NCI-H524 (cell line): ENCODE measurements at regions not wholly inside any gene's neighbourhood (a gene's known extent, or its start where the extent isn't known, plus 50 kb on each side); places are given as distances from the start of the nearest gene placed in this dataset.

ENCODE experiments used
- DNase-seq, 2 experiments: peaks; one replicate each; lab custom pipeline; 2025; lab: John Stamatoyannopoulos, UW

DNA sequence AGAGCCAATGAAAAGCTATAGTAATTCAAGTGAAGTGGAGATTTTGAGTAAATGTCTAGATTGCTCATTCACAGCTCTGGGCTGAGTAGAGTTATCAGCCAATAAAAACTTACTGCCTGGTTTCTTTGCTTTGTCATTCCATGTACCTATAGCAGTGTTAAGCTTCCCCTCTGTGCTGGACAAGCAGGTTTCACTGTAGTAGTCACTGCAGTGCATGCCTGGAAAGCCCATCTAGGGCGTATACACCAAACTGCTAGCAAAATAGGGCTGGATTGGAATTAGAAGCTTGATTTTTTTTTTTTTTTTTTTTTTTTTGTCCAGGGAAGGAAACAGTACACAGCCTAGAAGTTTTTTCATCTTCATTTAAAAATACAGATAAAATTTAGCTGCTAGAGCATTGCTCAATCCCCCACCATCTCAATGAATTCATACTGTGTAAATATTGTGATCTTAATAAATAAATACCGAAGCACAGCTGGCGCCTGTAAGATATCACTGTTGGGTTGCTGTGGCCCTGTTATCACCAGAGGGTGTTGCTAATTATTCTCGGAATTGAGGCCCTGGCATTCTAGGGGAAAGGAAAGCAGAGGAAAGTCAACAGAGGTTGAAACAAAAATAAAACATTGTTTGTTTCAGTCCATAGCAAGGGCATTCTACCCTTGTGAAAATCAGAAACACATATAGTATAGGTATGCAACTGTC lies 968.5 kb upstream of the GJE1 start:
- DNase-seq, result no peak

DNA sequence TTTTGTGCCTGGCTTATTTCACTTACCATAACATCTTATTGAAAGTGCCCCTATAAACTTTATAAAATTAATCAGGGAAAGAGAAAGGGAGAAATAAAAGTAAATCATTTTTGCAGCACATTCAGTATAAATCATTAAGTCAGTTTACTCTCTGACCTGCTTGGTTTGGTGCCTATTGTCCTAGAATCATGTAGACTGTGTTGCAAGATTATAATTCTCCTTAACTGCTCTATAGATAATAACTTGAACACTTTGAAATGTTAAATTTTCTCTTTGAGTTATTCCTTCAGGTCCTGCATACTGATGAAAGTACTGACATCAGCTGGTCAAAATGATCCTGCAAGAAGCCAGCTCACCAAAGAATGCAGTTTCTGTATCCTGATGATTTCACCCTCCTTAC lies 969.6 kb upstream of the GJE1 start:
- no peak for DNase-seq

DNA sequence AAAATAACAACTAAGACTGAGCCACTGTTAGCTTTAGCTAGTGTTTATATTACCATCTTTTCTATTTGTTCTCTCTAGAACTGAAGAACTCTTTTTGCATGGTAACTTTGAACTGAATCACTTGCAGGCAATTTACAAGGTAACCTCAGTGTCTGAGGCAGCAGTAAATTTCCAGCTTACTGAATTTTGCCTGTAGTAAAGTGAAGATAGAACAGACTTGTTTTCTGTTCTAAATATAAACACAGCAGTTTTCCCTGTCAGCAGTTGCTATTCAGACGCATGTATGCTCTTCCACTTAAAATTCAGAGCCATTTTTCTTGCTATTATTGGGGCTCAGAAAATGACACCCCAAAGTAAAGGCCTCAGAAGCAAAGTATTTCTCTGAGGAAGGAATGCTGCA lies 974.0 kb upstream of the GJE1 start:
- DNase-seq, result no peak

DNA sequence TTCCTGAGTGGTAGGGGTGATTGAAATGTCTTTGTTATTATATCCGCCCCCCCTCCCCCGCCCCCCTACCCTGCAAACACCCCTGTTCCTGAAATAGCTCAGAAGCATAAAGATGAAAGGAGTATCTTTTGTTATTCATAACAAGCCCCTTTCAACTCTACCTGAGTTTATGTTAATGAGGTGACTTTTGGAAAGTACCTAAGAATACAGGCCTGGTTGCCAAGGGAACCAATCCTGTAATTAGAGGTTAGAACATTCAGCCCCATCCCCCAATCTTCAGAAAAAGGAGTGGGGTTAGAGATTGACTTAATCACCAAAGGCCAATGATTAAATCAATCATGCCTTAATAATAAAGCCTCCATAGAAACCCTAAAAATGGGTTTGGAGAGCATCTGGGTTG lies 979.2 kb upstream of the GJE1 start:
- DNase-seq, result no peak

DNA sequence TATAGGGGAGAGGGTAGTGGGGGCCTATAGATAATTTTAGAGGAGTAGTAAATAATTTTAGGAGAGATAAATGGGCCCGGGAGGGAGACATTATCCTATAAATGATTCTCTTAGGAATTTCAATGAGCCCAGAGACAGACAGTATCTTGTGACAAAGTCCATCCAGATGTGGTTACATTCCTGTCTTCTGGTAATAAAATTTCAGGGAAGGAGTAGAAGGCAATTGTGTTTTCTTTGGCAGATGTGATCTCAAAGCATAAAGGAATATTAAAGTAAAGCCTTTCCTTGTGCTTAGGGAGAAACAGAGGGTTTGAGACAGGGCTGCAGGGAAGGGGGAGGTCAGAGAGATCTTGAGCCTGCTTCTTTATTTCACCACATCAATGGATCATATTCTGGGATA lies 979.8 kb upstream of the GJE1 start:
- peak in 1 of 2 experiments; percentile 48 for DNase-seq

DNA sequence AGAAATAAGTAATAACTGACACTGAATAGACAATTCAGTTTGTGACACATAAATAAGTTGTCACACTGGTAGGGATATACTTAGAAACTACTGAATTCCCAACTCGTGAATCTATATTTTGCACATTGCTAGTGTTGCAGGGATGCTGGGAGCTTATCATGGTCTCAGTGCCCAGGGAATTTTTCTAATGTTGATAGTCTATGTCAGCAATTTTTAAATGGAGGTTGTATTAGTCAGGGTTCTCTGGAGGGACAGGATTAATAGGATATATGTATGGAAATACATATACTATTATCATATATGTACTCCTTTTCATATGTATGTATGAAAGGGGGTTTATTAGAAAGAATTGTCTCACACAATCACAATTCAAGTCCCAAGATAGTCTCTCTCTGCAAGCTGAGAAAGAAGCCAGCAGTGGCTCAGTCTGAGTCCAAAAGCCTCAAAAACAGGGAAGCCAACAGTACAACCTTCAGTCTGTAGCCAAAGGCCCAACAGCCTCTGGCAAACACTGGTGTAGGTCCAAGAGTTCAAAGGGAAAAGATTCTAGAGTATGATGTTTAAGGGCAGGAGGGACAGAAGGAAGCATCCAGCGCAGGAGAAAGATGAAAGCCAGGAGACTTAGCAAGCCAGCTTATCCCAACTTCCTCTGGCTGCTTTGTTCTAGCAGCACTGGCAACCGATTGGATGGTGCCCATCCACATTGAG lies 980.9 kb upstream of the GJE1 start:
- DNase-seq, result no peak

DNA sequence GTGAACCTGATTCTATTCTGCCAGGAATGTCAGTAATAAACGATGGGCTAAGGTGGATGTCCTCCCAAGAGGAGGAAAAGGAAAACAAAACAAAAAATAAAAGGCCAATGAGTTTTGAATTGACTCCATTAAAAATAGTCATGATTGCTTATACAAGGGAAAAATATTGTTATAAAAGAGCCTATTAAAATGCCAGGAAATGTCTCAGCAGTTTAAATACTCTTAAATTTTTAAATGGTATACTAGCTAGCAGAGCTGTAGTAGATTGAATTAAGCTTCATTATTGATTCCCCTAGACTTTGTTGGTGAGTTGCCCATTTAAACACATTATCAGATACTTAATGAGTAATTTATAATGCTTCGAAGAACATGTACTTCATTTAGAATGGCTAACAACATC lies 990.9 kb upstream of the GJE1 start:
- no peak for DNase-seq

DNA sequence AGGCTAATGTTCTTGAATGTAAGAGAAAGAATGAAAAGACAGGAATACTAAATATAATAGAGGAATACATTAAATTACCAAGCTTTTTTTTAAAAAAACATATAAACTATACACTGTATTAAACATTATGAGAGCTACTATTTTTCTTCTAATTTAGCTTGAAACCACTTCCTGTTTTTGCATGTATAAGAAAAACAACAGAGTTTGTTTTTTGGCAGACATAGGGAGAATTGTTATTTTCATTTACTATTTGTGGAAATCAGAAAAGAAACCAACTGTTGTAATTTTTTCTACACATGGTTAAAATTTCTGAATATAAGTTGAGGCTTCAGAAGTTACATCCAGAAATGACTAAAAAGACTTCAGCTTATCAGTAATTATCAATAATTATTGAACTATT lies 991.8 kb upstream of the GJE1 start:
- no peak for DNase-seq

DNA sequence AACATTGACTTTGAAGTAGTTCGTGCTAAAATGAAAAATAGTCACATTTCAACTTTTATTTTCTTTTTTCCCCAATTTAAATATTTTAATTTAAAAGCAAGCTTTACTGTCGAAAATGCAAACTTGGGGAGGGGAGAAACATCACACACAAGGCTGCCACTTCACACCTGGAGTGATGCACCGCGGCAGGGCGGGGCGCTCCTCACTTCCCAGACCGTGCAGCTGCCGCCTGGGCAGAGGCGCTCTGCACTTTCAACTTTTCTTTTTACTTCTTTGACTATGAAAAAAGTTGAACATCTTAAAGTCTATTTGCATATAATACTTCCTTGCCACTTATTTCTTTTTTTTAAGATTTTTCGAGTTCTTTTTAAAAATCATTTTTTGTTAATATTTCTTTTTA lies 993.3 kb upstream of the GJE1 start:
- no peak for DNase-seq

DNA sequence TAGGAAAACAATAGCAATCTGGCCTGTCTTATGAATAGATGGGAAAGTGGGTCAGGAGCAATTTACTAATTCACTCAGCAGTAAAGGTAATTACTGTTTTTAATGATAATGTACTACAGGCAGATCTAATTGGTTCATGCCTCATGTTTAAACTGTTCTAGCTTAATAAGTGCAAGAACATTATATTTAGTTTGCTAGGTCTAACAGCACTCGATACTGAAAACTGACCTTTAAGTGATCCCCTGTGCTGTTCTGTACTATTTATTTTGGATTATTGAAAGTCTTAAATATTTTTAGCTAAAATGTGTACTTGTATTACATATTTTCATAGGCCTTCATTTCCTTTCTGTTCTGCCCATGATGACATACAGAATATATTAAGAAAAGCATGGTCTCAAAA lies 998.0 kb upstream of the GJE1 start:
- DNase-seq, result peak; percentile 11 to 33

DNA sequence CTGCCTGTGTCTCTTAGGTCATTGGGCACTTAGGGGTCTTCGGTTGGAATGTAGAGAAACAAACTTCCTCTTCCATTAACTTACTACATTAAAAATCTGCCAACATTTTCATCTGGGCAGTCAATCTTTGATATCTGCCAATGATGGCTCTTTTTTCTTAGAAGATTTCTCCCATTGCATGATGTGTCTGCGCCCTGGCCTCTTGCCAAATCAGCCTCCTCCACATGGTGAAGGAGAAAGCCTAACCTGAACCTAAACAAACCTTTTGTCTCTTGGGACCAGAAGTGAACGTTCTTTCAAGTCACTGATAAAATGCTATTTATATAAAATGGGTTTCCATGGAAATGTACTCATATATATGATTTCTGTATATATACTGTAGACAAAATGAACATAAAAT lies 998.9 kb upstream of the GJE1 start:
- no peak for DNase-seq

DNA sequence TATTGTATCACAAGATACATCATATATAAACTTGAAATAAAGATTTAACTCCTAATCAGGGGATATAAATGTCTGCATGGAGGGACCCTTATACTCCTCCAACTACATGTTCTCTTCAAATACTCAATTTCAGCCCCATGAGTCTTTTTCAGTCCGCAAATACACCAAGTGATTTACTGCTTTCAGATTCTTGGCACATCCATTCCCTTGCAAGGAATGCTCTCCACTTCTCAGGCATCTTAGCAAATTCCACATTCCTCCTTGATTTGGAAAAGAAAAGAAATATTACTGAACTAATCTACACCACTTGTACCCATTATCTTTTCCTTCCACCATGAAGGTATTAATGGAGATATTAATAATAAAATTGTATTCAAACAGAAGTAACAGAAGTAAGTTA lies 999.4 kb upstream of the GJE1 start:
- DNase-seq, result no peak

DNA sequence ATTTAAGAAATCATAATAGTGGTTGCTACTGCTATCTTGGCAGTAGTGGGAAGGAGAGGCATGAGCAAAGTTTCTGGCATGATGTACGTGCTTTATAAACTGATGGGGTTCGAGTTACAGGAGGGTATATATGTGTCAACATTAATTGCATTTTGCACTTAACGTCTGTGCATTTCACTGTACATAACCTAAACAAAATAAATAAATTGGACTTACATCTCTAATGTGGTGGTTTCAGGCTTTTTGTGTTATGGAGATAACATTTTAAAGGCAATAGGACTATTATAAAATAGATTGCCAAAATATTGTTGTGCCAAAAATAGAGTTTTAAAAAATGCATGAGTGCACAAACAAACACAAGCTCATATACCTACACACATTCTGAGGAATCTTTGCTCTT lies 1001.1 kb upstream of the GJE1 start:
- no peak for DNase-seq

DNA sequence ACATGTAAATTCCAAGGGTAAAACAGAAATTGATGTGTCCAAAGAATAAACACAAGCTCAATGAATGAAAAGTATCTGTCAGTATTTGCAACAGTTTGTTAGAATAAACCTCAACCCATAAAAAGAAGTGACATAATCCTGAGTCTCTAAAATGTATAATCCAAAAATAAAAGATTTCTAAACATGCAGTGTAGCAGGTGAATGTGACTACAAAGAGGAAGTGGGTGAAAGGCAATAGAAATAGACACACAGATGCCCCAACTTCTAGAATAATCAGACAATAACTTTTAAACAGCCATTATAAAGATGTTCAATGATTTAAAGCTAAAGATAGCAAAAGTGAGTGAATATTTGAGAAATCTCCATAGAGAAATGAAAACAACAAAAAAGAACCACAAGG lies 1009.2 kb upstream of the GJE1 start:
- no peak for DNase-seq

DNA sequence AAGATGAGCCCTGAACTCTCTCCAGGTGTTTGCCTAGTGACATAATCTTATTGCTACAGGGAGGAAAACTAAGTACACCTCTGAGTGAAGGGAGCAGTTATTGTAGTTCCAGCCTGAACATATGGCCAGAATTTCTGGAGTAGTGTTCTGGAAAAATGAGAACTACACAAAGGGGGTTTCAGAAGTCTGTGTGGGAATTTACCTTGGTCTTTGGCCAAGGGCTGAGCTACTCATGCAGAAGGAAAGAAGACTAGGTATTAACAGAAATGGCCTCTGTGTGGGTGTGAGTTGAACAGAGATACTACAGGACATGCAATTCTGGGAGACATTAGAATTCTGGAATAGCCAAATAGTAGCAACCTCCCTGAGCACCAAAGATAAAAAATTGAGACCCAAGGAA lies 1009.7 kb upstream of the GJE1 start:
- peak in 1 of 2 experiments; percentile 14 for DNase-seq

DNA sequence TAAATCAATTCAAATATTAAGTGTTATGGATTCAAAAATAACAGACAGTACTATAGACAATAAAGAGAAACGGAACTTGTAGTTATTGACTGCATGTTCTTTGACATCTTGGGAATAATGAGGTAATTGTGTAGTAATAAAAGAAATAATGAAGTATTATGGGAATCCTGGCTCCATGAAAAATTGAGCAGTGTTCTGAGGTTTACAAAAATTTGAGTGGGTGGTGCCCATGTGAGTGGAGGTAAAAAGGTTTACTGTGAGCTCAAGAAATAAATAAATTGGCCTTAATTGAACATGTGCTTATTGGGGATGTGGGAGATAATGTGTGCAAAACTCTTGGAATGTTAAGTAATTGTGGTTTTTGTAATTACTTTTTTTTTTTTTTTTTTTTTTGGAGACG lies 1013.7 kb upstream of the GJE1 start:
- DNase-seq, result no peak

DNA sequence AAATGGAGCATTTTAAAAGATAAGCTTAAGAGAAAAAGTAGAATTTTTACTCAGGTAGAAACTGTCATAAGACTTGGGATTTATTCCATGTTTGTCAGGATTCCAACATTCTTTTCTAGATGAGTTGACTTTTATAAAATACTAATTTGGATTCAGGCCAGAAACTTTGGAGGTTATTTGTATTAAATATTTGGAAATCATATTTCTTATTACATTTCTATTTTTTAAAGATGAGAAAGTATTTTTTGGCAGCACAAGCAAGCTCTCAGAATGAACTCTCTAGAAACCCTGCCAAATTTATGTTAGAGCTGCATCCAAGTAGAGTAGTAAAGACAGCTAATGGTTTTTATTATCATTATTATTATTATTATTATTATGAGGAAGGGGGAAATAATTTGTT lies 1014.9 kb upstream of the GJE1 start:
- DNase-seq, result no peak

DNA sequence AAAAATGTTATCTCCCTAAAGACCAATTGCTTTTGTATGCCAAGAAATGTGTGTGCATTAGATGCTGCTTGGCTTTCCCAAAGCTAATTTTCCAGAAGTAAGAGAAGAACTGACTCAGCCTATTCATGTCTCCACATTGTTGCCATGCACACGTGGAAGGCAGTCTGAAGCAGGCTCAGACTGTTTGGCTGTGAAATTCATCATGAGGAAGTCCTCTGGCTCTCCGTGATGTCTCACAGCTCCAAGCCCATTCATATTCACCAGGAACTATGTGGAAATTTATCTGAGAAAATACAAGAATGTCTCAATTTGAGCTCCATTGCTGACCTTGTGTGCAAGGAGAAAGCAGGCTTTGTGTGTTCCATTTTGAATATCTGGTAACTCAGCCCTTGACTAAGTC lies 1022.2 kb upstream of the GJE1 start:
- no peak for DNase-seq

DNA sequence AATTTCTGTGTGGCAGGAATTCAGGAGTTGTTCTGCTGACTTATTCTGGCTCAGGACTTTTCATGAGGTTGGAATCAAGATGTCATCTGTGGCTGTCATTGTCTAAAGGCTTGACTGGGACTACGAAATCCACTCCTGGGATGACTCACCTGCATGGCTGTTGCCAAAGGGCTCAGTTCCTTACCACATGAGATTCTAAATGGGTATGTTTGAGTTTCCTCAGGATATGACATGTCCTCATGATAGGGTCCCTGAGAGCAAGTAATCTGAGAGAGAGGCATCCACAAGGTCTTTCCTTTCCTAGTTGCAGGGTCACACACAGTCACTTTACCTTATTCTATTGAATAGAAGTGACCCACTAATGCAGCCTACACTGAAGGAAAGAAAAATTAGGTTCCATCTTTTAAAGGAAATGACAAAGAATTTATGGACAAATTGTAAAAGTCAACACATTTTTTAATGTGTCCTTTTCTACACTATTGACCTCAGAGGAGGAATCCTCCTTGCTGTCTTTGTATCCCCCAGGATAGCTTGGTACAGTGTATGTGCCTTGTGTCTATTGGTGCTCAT lies 1025.0 kb upstream of the GJE1 start:
- no peak for DNase-seq

DNA sequence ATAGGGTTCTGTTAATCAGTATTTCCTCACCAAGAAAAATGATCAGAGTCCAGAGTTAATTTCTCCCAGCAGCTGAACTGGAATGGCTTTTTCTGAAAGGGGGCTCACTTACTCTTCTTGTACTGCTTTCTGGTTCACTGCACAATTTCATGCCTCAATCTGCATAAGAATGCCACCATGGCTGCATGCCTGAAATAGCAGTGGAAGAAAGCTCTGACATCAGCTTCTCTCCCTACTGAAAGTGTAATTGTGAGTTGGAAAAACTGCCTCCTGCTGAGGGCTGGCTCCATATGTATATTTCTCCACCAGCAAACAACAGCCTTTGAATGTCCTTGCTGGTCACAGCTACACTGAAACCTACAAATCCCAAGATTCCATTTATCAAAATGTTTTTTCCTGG lies 1027.2 kb upstream of the GJE1 start:
- no peak for DNase-seq

DNA sequence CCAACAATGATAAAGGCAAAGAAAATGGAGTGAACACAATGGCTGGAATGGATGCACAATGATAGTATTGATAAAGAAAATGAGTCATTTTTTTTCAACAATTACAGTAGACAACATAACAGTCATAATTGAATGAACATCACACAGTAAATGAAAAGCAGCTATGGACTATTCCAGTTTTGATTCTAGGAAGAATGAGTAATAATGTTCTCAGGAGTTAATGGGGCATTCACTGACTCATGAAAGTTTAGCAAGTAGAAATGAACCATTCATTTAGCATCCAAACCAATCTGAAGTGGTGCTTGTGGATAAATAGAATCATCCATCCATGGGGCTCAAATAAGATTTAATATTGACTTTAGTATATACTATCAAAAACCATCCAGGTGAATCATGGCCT lies 1029.5 kb upstream of the GJE1 start:
- no peak for DNase-seq

DNA sequence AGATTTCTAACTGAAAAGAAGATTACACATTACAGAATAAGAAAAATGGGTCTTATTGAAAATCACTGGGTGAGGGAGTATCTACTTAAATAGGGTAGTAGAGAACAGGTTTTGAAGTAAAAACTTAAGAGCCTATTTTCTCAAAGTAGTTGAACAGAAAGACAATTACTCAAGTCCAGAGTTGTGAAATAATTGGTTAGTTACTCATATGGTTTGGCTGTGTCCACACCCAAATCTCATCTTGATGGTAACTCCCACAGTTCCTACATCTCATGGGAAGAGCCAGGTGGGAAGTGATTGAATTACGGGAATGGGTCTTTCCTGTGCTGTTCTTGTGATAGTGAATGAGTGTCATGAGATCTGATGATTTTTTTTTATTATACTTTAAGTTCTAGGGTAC lies 1035.3 kb upstream of the GJE1 start:
- DNase-seq, result no peak

DNA sequence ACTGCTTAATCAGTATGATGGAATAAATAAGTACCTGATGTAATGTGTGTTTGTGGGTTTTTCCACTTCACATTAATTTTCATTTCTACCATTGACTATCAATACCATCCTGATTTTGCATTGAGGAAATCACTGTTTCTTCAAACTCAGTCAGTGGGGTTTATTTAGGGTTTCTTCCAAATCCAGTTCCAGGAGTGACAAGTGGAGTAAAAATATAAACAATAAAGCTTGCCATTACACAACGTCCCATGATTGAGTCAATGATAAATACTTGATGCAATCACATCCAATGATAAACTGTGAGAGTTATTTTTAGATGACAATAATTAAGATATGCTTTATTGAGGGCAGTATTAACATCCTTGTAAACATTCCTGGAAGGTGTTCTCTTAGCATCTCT lies 1037.4 kb upstream of the GJE1 start:
- no peak for DNase-seq

DNA sequence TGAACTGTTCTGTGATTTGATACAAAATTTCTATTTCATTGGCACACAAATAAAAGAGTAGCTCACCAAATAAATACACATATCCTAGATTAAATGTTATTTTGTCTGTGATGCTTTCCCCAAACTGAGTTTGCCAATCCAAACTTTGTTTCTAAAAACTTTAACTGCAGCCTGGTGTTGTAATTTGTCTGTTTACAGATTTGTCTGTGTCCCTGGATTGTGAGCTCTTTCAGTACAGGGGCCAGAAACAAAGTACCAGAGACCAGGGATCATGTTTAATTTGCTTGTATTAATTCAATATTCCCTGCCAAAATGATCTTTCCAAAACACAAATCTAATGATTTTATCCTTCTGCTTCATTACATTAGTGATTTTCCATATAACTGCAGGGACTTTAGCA lies 1044.6 kb upstream of the GJE1 start:
- no peak for DNase-seq
